ENCODE measurements at regions not wholly inside any gene's neighbourhood (a gene's known extent, or its start where the extent isn't known, plus 50 kb on each side); places are given as distances from the start of the nearest gene placed in this dataset.

- TF ChIP-seq, protein P1, sequence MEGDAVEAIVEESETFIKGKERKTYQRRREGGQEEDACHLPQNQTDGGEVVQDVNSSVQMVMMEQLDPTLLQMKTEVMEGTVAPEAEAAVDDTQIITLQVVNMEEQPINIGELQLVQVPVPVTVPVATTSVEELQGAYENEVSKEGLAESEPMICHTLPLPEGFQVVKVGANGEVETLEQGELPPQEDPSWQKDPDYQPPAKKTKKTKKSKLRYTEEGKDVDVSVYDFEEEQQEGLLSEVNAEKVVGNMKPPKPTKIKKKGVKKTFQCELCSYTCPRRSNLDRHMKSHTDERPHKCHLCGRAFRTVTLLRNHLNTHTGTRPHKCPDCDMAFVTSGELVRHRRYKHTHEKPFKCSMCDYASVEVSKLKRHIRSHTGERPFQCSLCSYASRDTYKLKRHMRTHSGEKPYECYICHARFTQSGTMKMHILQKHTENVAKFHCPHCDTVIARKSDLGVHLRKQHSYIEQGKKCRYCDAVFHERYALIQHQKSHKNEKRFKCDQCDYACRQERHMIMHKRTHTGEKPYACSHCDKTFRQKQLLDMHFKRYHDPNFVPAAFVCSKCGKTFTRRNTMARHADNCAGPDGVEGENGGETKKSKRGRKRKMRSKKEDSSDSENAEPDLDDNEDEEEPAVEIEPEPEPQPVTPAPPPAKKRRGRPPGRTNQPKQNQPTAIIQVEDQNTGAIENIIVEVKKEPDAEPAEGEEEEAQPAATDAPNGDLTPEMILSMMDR (IDR thresholded peaks at IDR 0.05): no peak
- TF ChIP-seq, protein P2, sequence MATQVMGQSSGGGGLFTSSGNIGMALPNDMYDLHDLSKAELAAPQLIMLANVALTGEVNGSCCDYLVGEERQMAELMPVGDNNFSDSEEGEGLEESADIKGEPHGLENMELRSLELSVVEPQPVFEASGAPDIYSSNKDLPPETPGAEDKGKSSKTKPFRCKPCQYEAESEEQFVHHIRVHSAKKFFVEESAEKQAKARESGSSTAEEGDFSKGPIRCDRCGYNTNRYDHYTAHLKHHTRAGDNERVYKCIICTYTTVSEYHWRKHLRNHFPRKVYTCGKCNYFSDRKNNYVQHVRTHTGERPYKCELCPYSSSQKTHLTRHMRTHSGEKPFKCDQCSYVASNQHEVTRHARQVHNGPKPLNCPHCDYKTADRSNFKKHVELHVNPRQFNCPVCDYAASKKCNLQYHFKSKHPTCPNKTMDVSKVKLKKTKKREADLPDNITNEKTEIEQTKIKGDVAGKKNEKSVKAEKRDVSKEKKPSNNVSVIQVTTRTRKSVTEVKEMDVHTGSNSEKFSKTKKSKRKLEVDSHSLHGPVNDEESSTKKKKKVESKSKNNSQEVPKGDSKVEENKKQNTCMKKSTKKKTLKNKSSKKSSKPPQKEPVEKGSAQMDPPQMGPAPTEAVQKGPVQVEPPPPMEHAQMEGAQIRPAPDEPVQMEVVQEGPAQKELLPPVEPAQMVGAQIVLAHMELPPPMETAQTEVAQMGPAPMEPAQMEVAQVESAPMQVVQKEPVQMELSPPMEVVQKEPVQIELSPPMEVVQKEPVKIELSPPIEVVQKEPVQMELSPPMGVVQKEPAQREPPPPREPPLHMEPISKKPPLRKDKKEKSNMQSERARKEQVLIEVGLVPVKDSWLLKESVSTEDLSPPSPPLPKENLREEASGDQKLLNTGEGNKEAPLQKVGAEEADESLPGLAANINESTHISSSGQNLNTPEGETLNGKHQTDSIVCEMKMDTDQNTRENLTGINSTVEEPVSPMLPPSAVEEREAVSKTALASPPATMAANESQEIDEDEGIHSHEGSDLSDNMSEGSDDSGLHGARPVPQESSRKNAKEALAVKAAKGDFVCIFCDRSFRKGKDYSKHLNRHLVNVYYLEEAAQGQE (IDR thresholded peaks at IDR 0.05; ENCODE audit: insufficient read depth in 1 of 2, low read depth in 2 of 2, low read length in 1 of 2): no peak
- TF ChIP-seq SIN3A (IDR thresholded peaks at IDR 0.05; ENCODE audit: borderline replicate concordance, insufficient read depth, low read depth, low read length) (no peak), POLR2AphosphoS5 (IDR thresholded peaks at IDR 0.05; ENCODE audit: low read depth, low read length) (no peak)
These were observed 118.6 kb upstream of the RAB4A start for GRCh38 chr1:229152311-229152710.

Measured in Panc1 (cell line).